Mesenchymal stem cell (in vitro differentiated cells and primary cell): ENCODE measurements at regions not wholly inside any gene's neighbourhood (a gene's known extent, or its start where the extent isn't known, plus 50 kb on each side); places are given as distances from the start of the nearest gene placed in this dataset.

Experiments used
- DNase-seq: peaks from one replicate; pipeline ENCODE4 v3.0.0-alpha.2; 2013
- H2AFZ ChIP-seq: one replicate; pipeline ENCODE4 v1.6.1; 2013; ENCODE audit warnings: low read depth, mild to moderate bottlenecking, control low read depth, inconsistent platforms, low read length, moderate library complexity
- H2AK5ac ChIP-seq: 2 replicates; pipeline ENCODE4 v1.6.1; 2013; ENCODE audit warnings: low read length, moderate library complexity, mild to moderate bottlenecking, inconsistent platforms; ENCODE audit not compliant: severe bottlenecking
- H2BK120ac ChIP-seq: one replicate; pipeline ENCODE4 v1.6.1; 2013; ENCODE audit warnings: low read depth, mild to moderate bottlenecking, inconsistent platforms, low read length, moderate library complexity
- H2BK12ac ChIP-seq, 2 experiments: one replicate each; pipeline ENCODE4 v1.6.1; 2013; ENCODE audit warnings: inconsistent platforms in 2 of 2, low read length in 2 of 2, mild to moderate bottlenecking in 2 of 2, moderate library complexity in 2 of 2, control low read depth in 1 of 2
- H2BK15ac ChIP-seq: one replicate; pipeline ENCODE4 v1.6.1; 2013; ENCODE audit warnings: mild to moderate bottlenecking, low read depth, inconsistent platforms; ENCODE audit not compliant: poor library complexity, severe bottlenecking
- H2BK5ac ChIP-seq: 2 replicates; pipeline ENCODE4 v1.6.1; 2013; ENCODE audit warnings: low read depth, mild to moderate bottlenecking, low read length, control low read depth, inconsistent platforms; ENCODE audit not compliant: poor library complexity, severe bottlenecking
- H3K14ac ChIP-seq, 2 experiments: one replicate each; pipeline ENCODE4 v1.6.1; 2013; ENCODE audit warnings: inconsistent platforms in 2 of 2, low read length in 2 of 2, control low read depth in 1 of 2, mild to moderate bottlenecking in 1 of 2, moderate library complexity in 1 of 2
- H3K18ac ChIP-seq, 2 experiments: one replicate each; pipeline ENCODE4 v1.6.1; 2013; ENCODE audit warnings: inconsistent platforms in 2 of 2, low read length in 2 of 2, control low read depth in 1 of 2, low read depth in 1 of 2, mild to moderate bottlenecking in 1 of 2
- H3K23ac ChIP-seq, 2 experiments: one replicate each; pipeline ENCODE4 v1.6.1; 2013; ENCODE audit warnings: inconsistent platforms in 2 of 2, low read length in 2 of 2, mild to moderate bottlenecking in 2 of 2, moderate library complexity in 2 of 2, control low read depth in 1 of 2
- H3K27ac ChIP-seq: 2 replicates; pipeline ENCODE4 v1.5.1; 2013; ENCODE audit warnings: mild to moderate bottlenecking, moderate library complexity, low read length, control low read depth, inconsistent platforms; ENCODE audit not compliant: poor library complexity, severe bottlenecking
- H3K27me3 ChIP-seq, 2 experiments: 2 replicates each; pipeline versions ENCODE4 v1.6.1 to v1.7.0; 2013; ENCODE audit warnings: low read length in 2 of 2, mild to moderate bottlenecking in 2 of 2, moderate library complexity in 2 of 2, control low read depth in 1 of 2, inconsistent platforms in 1 of 2; ENCODE audit not compliant: control insufficient read depth in 1 of 2, insufficient read depth in 1 of 2
- H3K36me3 ChIP-seq, 2 experiments: 2 replicates each; pipeline versions ENCODE4 v1.6.1 to v1.7.0; 2013; ENCODE audit warnings: low read length in 2 of 2, control low read depth in 1 of 2, inconsistent platforms in 1 of 2, low read depth in 1 of 2, mild to moderate bottlenecking in 1 of 2; ENCODE audit not compliant: insufficient read depth in 2 of 2, control insufficient read depth in 1 of 2
- H3K4ac ChIP-seq, 2 experiments: one replicate each; pipeline ENCODE4 v1.6.1; 2013; ENCODE audit warnings: inconsistent platforms in 2 of 2, low read length in 2 of 2, mild to moderate bottlenecking in 2 of 2, moderate library complexity in 2 of 2, control low read depth in 1 of 2, low read depth in 1 of 2
- H3K4me1 ChIP-seq: 2 replicates; pipeline ENCODE4 v1.6.1; 2013; ENCODE audit warnings: low read depth, low read length, control low read depth; ENCODE audit not compliant: control insufficient read depth, insufficient read depth
- H3K4me2 ChIP-seq: 2 replicates; pipeline ENCODE4 v1.6.1; 2013; ENCODE audit warnings: low read length, mild to moderate bottlenecking, inconsistent platforms; ENCODE audit not compliant: poor library complexity, severe bottlenecking
- H3K4me3 ChIP-seq, 2 experiments: 2 replicates each; pipeline versions ENCODE4 v1.5.1 to v1.7.0; 2013; ENCODE audit warnings: low read length in 2 of 2, mild to moderate bottlenecking in 2 of 2, control low read depth in 1 of 2, low read depth in 1 of 2; ENCODE audit not compliant: insufficient read depth in 1 of 2
- H3K79me1 ChIP-seq: replicated peaks from 2 replicates; pipeline ENCODE4 v1.6.1; 2013; ENCODE audit warnings: mild to moderate bottlenecking, control low read depth, low read length, inconsistent platforms; ENCODE audit not compliant: poor library complexity, severe bottlenecking
- H3K9ac ChIP-seq: 2 replicates; pipeline ENCODE4 v1.7.0; 2013; ENCODE audit warnings: mild to moderate bottlenecking, low read length, moderate library complexity
- H3K9me3 ChIP-seq: 2 replicates; pipeline ENCODE4 v1.7.0; 2013; ENCODE audit warnings: mild to moderate bottlenecking, low read length; ENCODE audit not compliant: control insufficient read depth
- H4K8ac ChIP-seq: one replicate; pipeline ENCODE4 v1.6.1; 2013; ENCODE audit warnings: inconsistent platforms, mild to moderate bottlenecking, low read length, moderate library complexity
- H4K91ac ChIP-seq: one replicate; pipeline ENCODE4 v1.6.1; 2013; ENCODE audit warnings: mild to moderate bottlenecking, low read length, inconsistent platforms
- WGBS: methylation state at CpG from one replicate; pipeline ENCODE4 v1.1.7; 2013; ENCODE audit warnings: mixed read lengths; 5-methylcytosine and 5-hydroxymethylcytosine counted together

- Histone ChIP-seq H4K8ac (no peak overlapping the region), H3K4me2 (no peak overlapping the region), H3K23ac (no peak overlapping the region), H2BK120ac (no peak overlapping the region), H3K14ac (no peak overlapping the region), H2AFZ (no peak overlapping the region), H3K9ac (no peak overlapping the region), H3K18ac (no peak overlapping the region), H2AK5ac (no peak overlapping the region), H3K4ac (no peak overlapping the region), H2BK15ac (no peak overlapping the region), H3K36me3 (no peaks in the 10 kb centered on the region), H4K91ac (no peak overlapping the region), H3K79me1 (no peaks in the 10 kb centered on the region), H3K4me3 (no peak overlapping the region), H3K27ac (no peak overlapping the region), H2BK5ac (no peak overlapping the region), H3K4me1 (peaks cover under 1% of the 10 kb centered on the region), H3K9me3 (peaks cover 3% of the 10 kb centered on the region), H3K27me3 (no peaks in the 10 kb centered on the region), H2BK12ac (no peak overlapping the region)
- 76% methylated on average over 4 of the region's 11 CpGs for WGBS
- no peak for DNase-seq
Measured at GRCh38 chr4:187304133-187304532, 580.5 kb upstream of the FAT1 start.

GRCh38 chr4:187307131-187307530, 583.5 kb upstream of the FAT1 start:
- 76% methylated on average over 2 of the region's 2 CpGs for WGBS
- no peak overlapping the region for H2BK15ac ChIP-seq
- no peak overlapping the region for H3K14ac ChIP-seq
- no peak overlapping the region for H4K8ac ChIP-seq
- H3K4me2 ChIP-seq = no peak overlapping the region
- H3K4me1 ChIP-seq = peaks cover 2% of the 10 kb centered on the region
- H3K36me3 ChIP-seq = no peaks in the 10 kb centered on the region
- H2BK12ac ChIP-seq = no peak overlapping the region
- no peak overlapping the region for H3K4me3 ChIP-seq
- no peaks in the 10 kb centered on the region for H3K9me3 ChIP-seq
- H2AK5ac ChIP-seq = no peak overlapping the region
- H2BK5ac ChIP-seq = no peak overlapping the region
- H2BK120ac ChIP-seq = no peak overlapping the region
- H3K18ac ChIP-seq = no peak overlapping the region
- no peak for DNase-seq
- no peaks in the 10 kb centered on the region for H3K79me1 ChIP-seq
- no peak overlapping the region for H2AFZ ChIP-seq
- no peak overlapping the region for H4K91ac ChIP-seq
- H3K9ac ChIP-seq = no peak overlapping the region
- H3K27ac ChIP-seq = no peak overlapping the region
- no peak overlapping the region for H3K4ac ChIP-seq
- H3K27me3 ChIP-seq = no peaks in the 10 kb centered on the region
- no peak overlapping the region for H3K23ac ChIP-seq

GRCh38 chr4:187309456-187309855, 585.8 kb upstream of the FAT1 start:
- no peak overlapping the region for H3K4ac ChIP-seq
- H3K36me3 ChIP-seq = no peaks in the 10 kb centered on the region
- H3K4me2 ChIP-seq = no peak overlapping the region
- WGBS = 66% methylated on average over 3 of the region's 3 CpGs
- H3K18ac ChIP-seq = peak overlapping the region in 1 of 2 experiments; percentile 19
- no peaks in the 10 kb centered on the region for H3K27me3 ChIP-seq
- no peak overlapping the region for H4K91ac ChIP-seq
- no peak overlapping the region for H3K4me3 ChIP-seq
- no peak overlapping the region for H2AK5ac ChIP-seq
- DNase-seq = peak; percentile 12
- H2BK12ac ChIP-seq = no peak overlapping the region
- H3K23ac ChIP-seq = no peak overlapping the region
- no peak overlapping the region for H2BK120ac ChIP-seq
- no peak overlapping the region for H2BK5ac ChIP-seq
- H3K9ac ChIP-seq = no peak overlapping the region
- no peak overlapping the region for H3K27ac ChIP-seq
- no peaks in the 10 kb centered on the region for H3K9me3 ChIP-seq
- H3K4me1 ChIP-seq = peaks cover 2% of the 10 kb centered on the region
- no peak overlapping the region for H3K14ac ChIP-seq
- H4K8ac ChIP-seq = peak overlapping the region; percentile 2
- no peaks in the 10 kb centered on the region for H3K79me1 ChIP-seq
- no peak overlapping the region for H2BK15ac ChIP-seq
- H2AFZ ChIP-seq = no peak overlapping the region

- H2BK15ac ChIP-seq = no peak overlapping the region
- H3K4ac ChIP-seq = no peak overlapping the region
- no peaks in the 10 kb centered on the region for H3K27me3 ChIP-seq
- peaks cover 2% of the 10 kb centered on the region for H3K4me1 ChIP-seq
- H2BK12ac ChIP-seq = no peak overlapping the region
- 100% methylated on average over 1 of the region's 1 CpG for WGBS
- no peak overlapping the region for H3K9ac ChIP-seq
- H2BK120ac ChIP-seq = no peak overlapping the region
- no peaks in the 10 kb centered on the region for H3K36me3 ChIP-seq
- H4K8ac ChIP-seq = no peak overlapping the region
- H2AFZ ChIP-seq = no peak overlapping the region
- DNase-seq = no peak
- no peak overlapping the region for H3K14ac ChIP-seq
- H2BK5ac ChIP-seq = no peak overlapping the region
- H2AK5ac ChIP-seq = no peak overlapping the region
- no peak overlapping the region for H3K18ac ChIP-seq
- H4K91ac ChIP-seq = no peak overlapping the region
- no peak overlapping the region for H3K4me2 ChIP-seq
- H3K27ac ChIP-seq = no peak overlapping the region
- no peaks in the 10 kb centered on the region for H3K79me1 ChIP-seq
- H3K23ac ChIP-seq = no peak overlapping the region
- H3K9me3 ChIP-seq = no peaks in the 10 kb centered on the region
- no peak overlapping the region for H3K4me3 ChIP-seq
Measured at GRCh38 chr4:187312299-187312698, 588.6 kb upstream of the FAT1 start.
